ENCODE measurements at regions not wholly inside any gene's neighbourhood (a gene's known extent, or its start where the extent isn't known, plus 50 kb on each side); places are given as distances from the start of the nearest gene placed in this dataset.

GRCh38 chr19:5261156-5261890, 79.3 kb downstream of the PTPRS start:
- Histone ChIP-seq H3K9me2 (replicated peaks; ENCODE audit: low read length) (no peaks in the 10 kb centered on the region), H2AFZ (ENCODE audit: low read length) (no peak overlapping the region), H3K27ac (ENCODE audit: low read length) (no peak overlapping the region), H3K9me3 (ENCODE audit: low read length) (no peaks in the 10 kb centered on the region), H3K36me3 (ENCODE audit: low read depth, low read length) (peaks cover 10% of the 10 kb centered on the region), H3F3A (ENCODE audit: low read length, unreplicated experiment) (no peaks in the 10 kb centered on the region), H4K20me1 (ENCODE audit: low read length) (no peaks in the 10 kb centered on the region), H3K4me2 (ENCODE audit: low read length) (peak overlapping the region; percentile 27; the same call in 1 of the 2 replicates), H3K27me3 (ENCODE audit: low read length) (no peaks in the 10 kb centered on the region), H3K79me2 (ENCODE audit: low read length) (no peaks in the 10 kb centered on the region), H3K4me1 (ENCODE audit: insufficient read depth, low read length) (peaks cover 10% of the 10 kb centered on the region), H3K4me3 (ENCODE audit: low read length) (no peak overlapping the region), H3K9ac (ENCODE audit: low read length) (no peak overlapping the region)
- TF ChIP-seq CTCF (conservative IDR thresholded peaks at IDR 0.05; ENCODE audit: low read depth, low read length) (no peak), EZH2phosphoT487 (IDR thresholded peaks at IDR 0.05; ENCODE audit: borderline replicate concordance, low read length) (no peak)
- POLR2A ChIA-PET (ENCODE audit: unreplicated experiment) = no interaction called here
- DNase-seq = peak; percentile 80
- BruUV-seq (replicated peaks) = no TSS peak
- CTCF ChIA-PET = no interaction called here
- ATAC-seq = peak; percentile 56
- intact Hi-C loops (cut with micrococcal nuclease) = no loop called here

GRCh38 chr19:5260381-5260967, 80.1 kb downstream of the PTPRS start:
- Histone ChIP-seq H3K4me2 (ENCODE audit: low read length) (no peak overlapping the region), H3K36me3 (ENCODE audit: low read depth, low read length) (peaks cover 17% of the 10 kb centered on the region), H2AFZ (ENCODE audit: low read length) (no peak overlapping the region), H3K4me1 (ENCODE audit: insufficient read depth, low read length) (peaks cover 10% of the 10 kb centered on the region), H3K27ac (ENCODE audit: low read length) (no peak overlapping the region), H3K9me2 (replicated peaks; ENCODE audit: low read length) (no peaks in the 10 kb centered on the region), H3K9ac (ENCODE audit: low read length) (no peak overlapping the region), H3K27me3 (ENCODE audit: low read length) (no peaks in the 10 kb centered on the region), H3K9me3 (ENCODE audit: low read length) (no peaks in the 10 kb centered on the region), H3K79me2 (ENCODE audit: low read length) (no peaks in the 10 kb centered on the region), H4K20me1 (ENCODE audit: low read length) (no peaks in the 10 kb centered on the region), H3F3A (ENCODE audit: low read length, unreplicated experiment) (no peaks in the 10 kb centered on the region), H3K4me3 (ENCODE audit: low read length) (no peak overlapping the region)
- no peak for ATAC-seq
- CTCF ChIA-PET = no interaction called here
- no peak for DNase-seq
- BruUV-seq (replicated peaks) = no TSS peak
- intact Hi-C loops (cut with micrococcal nuclease) = no loop called here
- TF ChIP-seq EZH2phosphoT487 (IDR thresholded peaks at IDR 0.05; ENCODE audit: borderline replicate concordance, low read length) (no peak), CTCF (conservative IDR thresholded peaks at IDR 0.05; ENCODE audit: low read depth, low read length) (no peak), EZH2 (IDR thresholded peaks at IDR 0.05; ENCODE audit: low read length, unreplicated experiment) (no peak)
- POLR2A ChIA-PET (ENCODE audit: unreplicated experiment) = no interaction called here

- ATAC-seq (no peak), DNase-seq (no peak)
- peaks cover 10% of the 10 kb centered on the region for H3K4me1 ChIP-seq (ENCODE audit: insufficient read depth, low read length)
- TF ChIP-seq EZH2phosphoT487 (IDR thresholded peaks at IDR 0.05; ENCODE audit: borderline replicate concordance, low read length) = no peak
- no peak for TF ChIP-seq EZH2 (IDR thresholded peaks at IDR 0.05; ENCODE audit: low read length, unreplicated experiment)
- no peak for TF ChIP-seq CTCF (conservative IDR thresholded peaks at IDR 0.05; ENCODE audit: low read depth, low read length)
- H4K20me1 ChIP-seq (ENCODE audit: low read length) = no peaks in the 10 kb centered on the region
- no TSS peak for BruUV-seq (replicated peaks)
- ChIA-PET CTCF (interaction anchor here (0.7 kb wide), 1 partner anchor 13 kb away, joined by 4 read pairs; no protein-coding TSS in a partner anchor), POLR2A (ENCODE audit: unreplicated experiment) (no interaction called here)
- no peak overlapping the region for H3K9ac ChIP-seq (ENCODE audit: low read length)
- H3F3A ChIP-seq (ENCODE audit: low read length, unreplicated experiment) = no peaks in the 10 kb centered on the region
- H3K27ac ChIP-seq (ENCODE audit: low read length) = no peak overlapping the region
- no peaks in the 10 kb centered on the region for H3K27me3 ChIP-seq (ENCODE audit: low read length)
- H3K79me2 ChIP-seq (ENCODE audit: low read length) = no peaks in the 10 kb centered on the region
- no peaks in the 10 kb centered on the region for H3K9me3 ChIP-seq (ENCODE audit: low read length)
- intact Hi-C loops (cut with micrococcal nuclease) = no loop called here
- H3K36me3 ChIP-seq (ENCODE audit: low read depth, low read length) = peaks cover 22% of the 10 kb centered on the region
- H3K9me2 ChIP-seq (replicated peaks; ENCODE audit: low read length) = no peaks in the 10 kb centered on the region
- no peak overlapping the region for H3K4me3 ChIP-seq (ENCODE audit: low read length)
- H3K4me2 ChIP-seq (ENCODE audit: low read length) = no peak overlapping the region
- no peak overlapping the region for H2AFZ ChIP-seq (ENCODE audit: low read length)
Measured at GRCh38 chr19:5259750-5260149, 80.9 kb downstream of the PTPRS start.

All from PC-3 (cell line).